GM21367 (cell line): ENCODE measurements at regions not wholly inside any gene's neighbourhood (a gene's known extent, or its start where the extent isn't known, plus 50 kb on each side); places are given as distances from the start of the nearest gene placed in this dataset.
A peak's percentile ranks its signal among the peaks of the same experiment; 100 is the strongest.

ENCODE experiments used
- ATAC-seq: cut with Tn5 transposase; IDR thresholded peaks from one replicate; pipeline ENCODE4 v1.9.1; 2021; ENCODE audit not compliant: unreplicated experiment

- ATAC-seq: no peak
These were observed 110.7 kb upstream of the CTSC start for GRCh38 chr11:88448131-88448670.

DNA sequence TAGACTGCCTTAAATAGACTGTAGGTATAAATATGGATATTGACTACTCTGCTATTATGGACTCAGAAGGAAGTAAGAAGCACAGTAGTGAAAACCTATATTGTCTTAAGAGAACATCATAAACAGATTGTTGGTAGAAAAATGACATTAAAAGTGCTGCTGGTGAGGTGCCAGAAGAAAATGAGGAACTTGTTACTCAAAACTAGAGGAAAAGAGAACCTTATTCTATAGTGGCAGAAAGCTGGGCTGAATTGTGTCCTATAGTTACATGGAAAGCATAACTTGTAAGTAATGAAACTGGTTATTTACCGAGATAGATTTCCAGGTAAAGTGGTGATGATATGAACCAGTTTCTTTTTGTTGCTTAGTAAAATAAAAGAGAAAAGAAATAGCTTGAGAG lies 109.7 kb upstream of the CTSC start:
- no peak for ATAC-seq

GRCh38 chr11:88439356-88439755 lies 101.8 kb upstream of the CTSC start:
- ATAC-seq: no peak

DNA sequence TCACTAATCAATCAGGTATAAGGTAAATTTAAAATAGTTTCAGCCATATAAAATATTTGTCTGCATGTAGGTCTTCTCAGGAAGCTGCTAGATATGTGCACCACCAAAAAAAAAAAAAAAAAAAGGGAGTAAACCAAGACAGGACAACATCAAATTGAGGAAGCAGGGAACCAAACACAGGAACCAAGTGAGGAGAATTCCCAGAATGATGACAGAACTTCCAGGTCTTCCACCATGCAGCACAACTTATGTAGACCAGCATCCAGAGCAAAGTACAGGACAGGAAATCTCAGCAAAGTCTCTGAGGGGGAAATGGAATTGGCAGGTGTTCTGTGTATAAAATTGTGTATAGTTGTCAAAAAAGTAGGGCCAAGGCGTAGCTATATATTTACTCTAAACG lies 101.2 kb upstream of the CTSC start:
- no peak for ATAC-seq

GRCh38 chr11:88435415-88435814 lies 97.9 kb upstream of the CTSC start:
- ATAC-seq: peak; percentile 99

DNA sequence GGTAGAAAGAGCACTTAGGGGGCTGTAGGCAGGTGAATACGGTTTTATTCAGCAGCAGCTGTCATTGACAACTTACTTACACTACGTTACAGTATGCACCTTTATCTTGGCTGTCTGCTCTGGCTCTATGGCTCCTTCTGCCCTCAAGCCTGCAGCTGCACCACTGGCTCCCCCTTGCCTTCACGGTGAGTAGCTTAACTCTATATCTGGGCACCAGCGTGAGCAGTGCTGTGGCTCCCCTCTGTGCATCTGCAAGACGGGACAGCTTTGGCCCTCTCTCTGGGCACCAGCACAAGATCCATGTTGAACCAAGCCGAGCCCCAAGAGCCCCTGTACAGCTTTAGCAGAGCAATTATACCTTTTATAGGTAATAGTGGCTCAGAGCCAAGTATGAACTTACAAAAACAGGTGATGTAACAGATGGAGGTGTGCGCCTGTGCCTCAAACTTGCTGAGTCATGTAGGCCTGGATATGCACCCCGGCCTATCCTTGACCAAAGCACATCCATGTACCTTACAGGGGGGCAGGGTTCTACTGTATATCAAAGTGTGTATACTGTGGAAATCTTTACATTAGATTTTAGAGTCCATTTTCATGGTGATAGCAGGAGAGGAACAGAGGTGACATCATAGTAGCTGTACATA lies 96.9 kb upstream of the CTSC start:
- no peak for ATAC-seq

GRCh38 chr11:88433536-88434230 lies 96.1 kb upstream of the CTSC start:
- no peak for ATAC-seq

DNA sequence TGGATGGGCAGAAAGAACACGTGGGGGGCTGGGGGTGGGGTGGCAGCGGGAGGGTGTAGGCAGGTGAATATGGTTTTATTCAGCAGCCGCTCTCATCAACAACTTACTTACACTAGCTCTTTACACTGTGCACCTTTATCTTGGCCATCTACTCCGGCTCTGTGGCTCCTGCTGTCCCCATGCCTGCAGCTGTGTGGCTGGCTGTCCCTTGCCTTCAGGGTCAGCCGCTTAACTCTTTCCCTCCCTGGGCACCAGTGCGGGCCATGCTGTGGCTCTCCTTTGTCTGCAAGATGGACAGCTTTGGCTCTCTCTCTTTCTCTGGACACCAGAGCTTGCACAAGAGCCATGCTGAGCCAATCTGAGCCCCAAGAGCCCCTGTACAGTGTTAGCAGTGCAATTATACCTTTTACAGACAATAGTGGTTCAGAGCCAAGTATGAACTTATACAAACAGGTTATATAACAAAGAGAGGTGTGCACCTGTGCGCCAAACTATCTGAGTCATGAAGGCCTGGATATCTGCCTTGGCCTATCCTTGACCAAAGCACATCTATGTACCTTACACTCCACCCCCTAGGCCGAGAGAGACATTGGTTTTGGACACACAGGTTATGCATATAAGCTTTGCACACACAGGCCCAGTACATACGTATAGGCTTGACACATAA lies 94.3 kb upstream of the CTSC start:
- ATAC-seq: no peak

DNA sequence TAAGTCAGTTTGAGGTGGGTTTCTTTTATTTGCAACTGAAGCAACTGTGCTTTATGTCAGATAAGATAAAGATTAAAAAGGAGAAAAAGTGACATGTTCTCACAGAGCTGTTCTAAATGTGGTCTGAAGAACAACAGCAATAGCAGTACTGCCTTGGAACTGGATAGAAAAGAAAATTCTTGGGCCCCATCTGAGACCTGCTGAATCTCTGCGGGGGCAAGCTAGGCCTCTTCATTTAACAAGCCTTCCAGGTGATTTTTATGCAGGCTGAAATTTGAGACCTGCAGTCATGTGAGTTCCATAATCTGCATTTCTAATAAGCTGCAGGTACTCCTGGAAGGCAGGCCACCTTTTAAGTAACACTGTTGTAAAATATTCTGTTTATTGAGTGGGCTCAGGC lies 91.4 kb upstream of the CTSC start:
- no peak for ATAC-seq

DNA sequence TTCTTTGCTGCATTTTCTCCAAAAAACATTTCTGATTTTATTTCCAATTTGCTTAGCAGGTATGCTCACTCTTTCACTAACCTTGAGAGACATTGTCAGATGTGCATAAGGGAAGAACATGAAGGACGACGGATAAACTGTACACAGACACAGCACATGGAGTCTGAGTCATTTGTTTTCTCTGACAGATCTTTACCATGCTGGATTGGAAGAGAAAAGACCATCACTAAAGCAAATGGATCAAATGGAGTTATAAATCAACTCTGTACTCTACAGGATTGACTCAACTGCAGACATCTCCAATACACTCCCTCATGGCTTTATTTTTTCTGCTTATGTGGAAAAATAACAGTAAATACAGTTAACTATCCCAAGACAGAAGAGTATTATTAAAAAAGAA lies 90.2 kb upstream of the CTSC start:
- no peak for ATAC-seq

DNA sequence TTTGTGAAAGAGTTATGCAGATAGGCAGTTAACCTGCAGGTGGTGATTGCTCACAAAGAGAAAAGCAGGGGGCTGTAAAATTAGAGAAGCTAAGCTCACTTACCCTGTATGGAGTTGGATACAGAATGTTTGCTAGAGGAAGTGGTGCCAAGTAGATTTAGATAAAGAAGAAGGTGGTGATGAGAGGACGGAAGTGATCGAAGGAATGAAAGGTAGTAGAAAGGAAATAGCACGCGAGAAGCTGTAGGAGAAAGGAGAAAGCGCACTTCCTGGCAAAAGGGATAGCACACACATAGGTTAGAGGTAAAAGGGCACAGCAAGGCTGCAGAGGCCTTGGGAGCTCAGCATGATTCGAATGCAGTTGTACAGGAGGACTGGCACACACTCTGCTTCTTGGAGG lies 87.3 kb upstream of the CTSC start:
- ATAC-seq: no peak

DNA sequence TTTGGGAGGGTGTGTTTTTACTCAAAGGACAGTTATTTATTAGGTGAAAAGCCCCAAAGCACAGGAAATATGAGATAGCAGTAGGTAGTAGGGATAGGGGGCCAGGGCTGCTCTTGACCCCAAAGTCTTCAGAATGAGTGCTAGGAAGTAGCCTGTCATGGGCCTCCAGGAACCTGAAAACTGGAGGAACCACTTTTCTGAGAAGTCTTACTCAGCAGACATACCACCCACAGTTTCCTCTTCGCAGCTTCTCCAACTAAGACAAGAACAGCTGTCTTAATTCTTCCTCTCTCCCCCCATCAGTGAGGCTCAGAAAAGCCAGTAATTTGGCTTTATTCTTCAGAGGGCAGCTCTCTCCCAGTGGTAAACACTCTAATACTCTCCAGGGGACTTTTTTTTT lies 84.0 kb upstream of the CTSC start:
- peak; percentile 84 for ATAC-seq

DNA sequence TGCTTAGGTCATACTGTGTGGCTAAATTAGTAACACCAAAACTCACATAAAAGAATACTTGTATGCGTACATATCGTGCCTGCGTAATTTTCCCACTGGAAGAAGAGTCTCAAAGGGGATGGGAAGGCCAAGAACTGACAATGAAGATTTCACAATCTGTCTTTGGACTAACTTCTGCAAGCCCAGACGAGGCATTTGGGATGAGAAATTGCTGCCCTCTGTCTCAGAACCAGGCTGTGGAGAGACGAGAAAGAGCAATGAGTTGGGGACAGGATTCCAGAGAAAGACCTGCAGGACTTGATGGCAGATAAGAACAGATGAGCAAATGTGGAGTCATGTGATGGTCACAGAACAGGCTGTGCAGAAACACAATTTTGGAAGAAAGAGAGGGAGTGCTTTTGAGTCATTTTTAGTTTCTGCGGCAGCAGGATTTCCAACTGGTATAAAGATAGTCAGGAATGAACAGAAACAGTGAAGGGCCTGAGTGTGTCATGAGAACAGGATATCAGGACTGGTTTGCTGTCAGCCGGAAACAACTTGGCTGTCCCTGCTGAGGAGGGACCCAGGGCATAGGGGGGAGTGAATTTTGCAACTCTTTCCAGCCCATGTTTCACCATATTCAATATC lies 82.7 kb upstream of the CTSC start:
- ATAC-seq: no peak

GRCh38 chr11:88418508-88418907 lies 81.0 kb upstream of the CTSC start:
- no peak for ATAC-seq

GRCh38 chr11:88415495-88415894 lies 78.0 kb upstream of the CTSC start:
- ATAC-seq: no peak

GRCh38 chr11:88414981-88415413 lies 77.5 kb upstream of the CTSC start:
- ATAC-seq: no peak

GRCh38 chr11:88414385-88414861 lies 76.9 kb upstream of the CTSC start:
- ATAC-seq: no peak

DNA sequence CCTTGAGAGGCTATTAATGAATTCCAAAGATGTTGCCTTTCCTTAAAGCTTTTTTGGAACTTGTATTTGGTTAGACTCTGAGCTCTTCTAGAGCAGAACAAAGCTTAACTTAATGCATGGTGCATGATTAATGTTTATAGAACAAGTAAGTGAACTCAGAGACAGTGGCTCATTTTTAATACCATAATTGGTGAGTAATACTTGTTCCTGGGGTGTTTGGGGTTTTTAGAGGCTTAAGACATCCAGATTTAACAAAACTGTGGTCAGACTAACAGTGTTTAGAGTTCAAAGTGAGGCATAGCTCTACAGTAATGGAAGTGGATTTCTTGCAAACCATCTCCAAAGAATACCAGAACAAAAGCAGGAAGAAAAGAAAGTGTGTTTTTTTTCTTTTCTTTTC lies 73.7 kb upstream of the CTSC start:
- ATAC-seq: no peak

- no peak for ATAC-seq
These were observed 73.1 kb upstream of the CTSC start for GRCh38 chr11:88410656-88411055.

DNA sequence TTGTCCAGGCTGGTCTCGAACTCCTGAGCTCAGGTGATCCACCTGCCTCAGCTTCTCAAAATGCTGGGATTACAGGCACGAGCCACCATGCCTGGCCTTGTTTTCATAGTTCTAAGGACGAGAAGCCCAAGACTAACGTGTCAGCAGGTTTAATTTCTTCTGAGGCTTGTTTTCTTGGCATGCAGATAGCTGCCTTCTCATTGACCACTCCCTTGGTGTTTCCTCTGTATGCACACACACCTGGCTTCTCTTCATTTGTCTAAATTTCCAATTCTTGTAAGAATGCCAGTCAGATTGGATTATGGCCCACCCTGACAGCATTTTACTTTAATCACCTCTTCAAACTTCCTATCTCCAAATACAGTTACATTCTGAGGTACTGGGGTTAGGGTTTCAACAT lies 72.5 kb upstream of the CTSC start:
- ATAC-seq: no peak

GRCh38 chr11:88406876-88407275 lies 69.3 kb upstream of the CTSC start:
- ATAC-seq: no peak

DNA sequence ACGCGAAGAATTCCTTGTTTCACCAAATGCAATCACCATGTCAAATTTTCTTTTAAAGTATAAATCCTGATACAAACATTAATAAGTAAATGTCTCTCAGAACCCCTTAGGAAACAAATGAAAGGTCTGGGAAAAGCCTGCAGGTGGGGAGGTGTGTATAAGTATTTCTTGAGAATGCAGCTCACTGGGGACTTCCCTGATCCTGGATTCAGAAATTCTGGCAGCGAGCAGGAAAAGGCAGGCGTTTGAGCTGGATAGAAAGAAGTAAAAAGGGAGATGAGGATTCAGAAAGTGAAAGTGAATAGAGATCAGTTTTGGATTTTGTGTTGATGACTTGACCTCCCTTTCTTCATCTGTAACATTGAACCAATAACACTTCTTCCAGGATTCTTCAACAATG lies 68.3 kb upstream of the CTSC start:
- no peak for ATAC-seq
